ENCODE measurements at regions not wholly inside any gene's neighbourhood (a gene's known extent, or its start where the extent isn't known, plus 50 kb on each side); places are given as distances from the start of the nearest gene placed in this dataset.
"Not testable (repeated sequence)": the region's sequence is repeated elsewhere in the genome, so short reads cannot be mapped to it uniquely, and the experiment has no call there.

- Histone ChIP-seq H3K27ac (ENCODE audit: low read depth, low read length) (no peak overlapping the region), H3K36me3 (ENCODE audit: low read length) (no peaks in the 10 kb centered on the region), H4K20me1 (ENCODE audit: low read depth, low read length) (no peaks in the 10 kb centered on the region), H3K9me3 (ENCODE audit: insufficient read depth, low read length) (no peaks in the 10 kb centered on the region), H3K9ac (ENCODE audit: low read length) (no peak overlapping the region), H3F3A (ENCODE audit: insufficient read depth) (no peaks in the 10 kb centered on the region), H3K4me3 (ENCODE audit: insufficient read depth, low read length, poor library complexity, severe bottlenecking) (no peak overlapping the region), H3K4me2 (ENCODE audit: low read depth, low read length, poor library complexity, severe bottlenecking) (no peak overlapping the region), H3K27me3 (ENCODE audit: low read length) (no peaks in the 10 kb centered on the region), H3K9me2 (replicated peaks; ENCODE audit: insufficient read depth, low read length) (no peaks in the 10 kb centered on the region), H2AFZ (ENCODE audit: low read depth, low read length, severe bottlenecking) (no peak overlapping the region), H3K79me2 (ENCODE audit: insufficient read depth, low read length) (no peaks in the 10 kb centered on the region)
- TF ChIP-seq CTCF (IDR thresholded peaks at IDR 0.05; ENCODE audit: insufficient read depth, low read length, poor library complexity, severe bottlenecking), result no peak
- no peak for TF ChIP-seq EZH2phosphoT487 (conservative IDR thresholded peaks at IDR 0.05; ENCODE audit: low read length)
These were observed 335.2 kb downstream of the IRS1 start for GRCh38 chr2:226464380-226464779.

- Histone ChIP-seq H3K27ac (ENCODE audit: low read depth, low read length) (no peak overlapping the region), H3K79me2 (ENCODE audit: insufficient read depth, low read length) (no peaks in the 10 kb centered on the region), H3K4me2 (ENCODE audit: low read depth, low read length, poor library complexity, severe bottlenecking) (no peak overlapping the region), H3K9me3 (ENCODE audit: insufficient read depth, low read length) (no peaks in the 10 kb centered on the region), H3F3A (ENCODE audit: insufficient read depth) (no peaks in the 10 kb centered on the region), H3K36me3 (ENCODE audit: low read length) (no peaks in the 10 kb centered on the region), H3K9me2 (replicated peaks; ENCODE audit: insufficient read depth, low read length) (no peaks in the 10 kb centered on the region), H2AFZ (ENCODE audit: low read depth, low read length, severe bottlenecking) (no peak overlapping the region), H4K20me1 (ENCODE audit: low read depth, low read length) (no peaks in the 10 kb centered on the region), H3K9ac (ENCODE audit: low read length) (no peak overlapping the region), H3K4me3 (ENCODE audit: insufficient read depth, low read length, poor library complexity, severe bottlenecking) (no peak overlapping the region), H3K27me3 (ENCODE audit: low read length) (no peaks in the 10 kb centered on the region)
- no peak for TF ChIP-seq CTCF (IDR thresholded peaks at IDR 0.05; ENCODE audit: insufficient read depth, low read length, poor library complexity, severe bottlenecking)
- no peak for TF ChIP-seq EZH2phosphoT487 (conservative IDR thresholded peaks at IDR 0.05; ENCODE audit: low read length)
These were observed 336.5 kb downstream of the IRS1 start for GRCh38 chr2:226463154-226463553.

GRCh38 chr2:226461981-226462380 is 337.6 kb downstream of the IRS1 start:
- H3K4me3 ChIP-seq (ENCODE audit: insufficient read depth, low read length, poor library complexity, severe bottlenecking), result no peak overlapping the region
- TF ChIP-seq EZH2phosphoT487 (conservative IDR thresholded peaks at IDR 0.05; ENCODE audit: low read length), result no peak
- TF ChIP-seq CTCF (IDR thresholded peaks at IDR 0.05; ENCODE audit: insufficient read depth, low read length, poor library complexity, severe bottlenecking), result no peak
- no peak overlapping the region for H2AFZ ChIP-seq (ENCODE audit: low read depth, low read length, severe bottlenecking)
- H3F3A ChIP-seq (ENCODE audit: insufficient read depth), result no peaks in the 10 kb centered on the region
- no peaks in the 10 kb centered on the region for H3K9me2 ChIP-seq (replicated peaks; ENCODE audit: insufficient read depth, low read length)
- no peaks in the 10 kb centered on the region for H4K20me1 ChIP-seq (ENCODE audit: low read depth, low read length)
- H3K36me3 ChIP-seq (ENCODE audit: low read length), result no peaks in the 10 kb centered on the region
- no peak overlapping the region for H3K27ac ChIP-seq (ENCODE audit: low read depth, low read length)
- no peaks in the 10 kb centered on the region for H3K79me2 ChIP-seq (ENCODE audit: insufficient read depth, low read length)
- H3K4me2 ChIP-seq (ENCODE audit: low read depth, low read length, poor library complexity, severe bottlenecking), result no peak overlapping the region
- no peak overlapping the region for H3K9ac ChIP-seq (ENCODE audit: low read length)
- H3K27me3 ChIP-seq (ENCODE audit: low read length), result no peaks in the 10 kb centered on the region
- H3K9me3 ChIP-seq (ENCODE audit: insufficient read depth, low read length), result no peaks in the 10 kb centered on the region

- H3K4me2 ChIP-seq (ENCODE audit: low read depth, low read length, poor library complexity, severe bottlenecking); H3F3A ChIP-seq (ENCODE audit: insufficient read depth); H3K9ac ChIP-seq (ENCODE audit: low read length); H2AFZ ChIP-seq (ENCODE audit: low read depth, low read length, severe bottlenecking); H3K4me3 ChIP-seq (ENCODE audit: insufficient read depth, low read length, poor library complexity, severe bottlenecking); H3K9me2 ChIP-seq (replicated peaks; ENCODE audit: insufficient read depth, low read length); H3K9me3 ChIP-seq (ENCODE audit: insufficient read depth, low read length); H3K27me3 ChIP-seq (ENCODE audit: low read length); H3K79me2 ChIP-seq (ENCODE audit: insufficient read depth, low read length); H4K20me1 ChIP-seq (ENCODE audit: low read depth, low read length); H3K36me3 ChIP-seq (ENCODE audit: low read length); H3K27ac ChIP-seq (ENCODE audit: low read depth, low read length): not testable (repeated sequence)
These were observed 343.5 kb downstream of the IRS1 start for GRCh38 chr2:226456144-226456543.
